GM18511 (cell line): ENCODE measurements at regions not wholly inside any gene's neighbourhood (a gene's known extent, or its start where the extent isn't known, plus 50 kb on each side); places are given as distances from the start of the nearest gene placed in this dataset.
A peak's percentile ranks its signal among the peaks of the same experiment; 100 is the strongest.

Source experiments
- ATAC-seq: cut with Tn5 transposase; IDR thresholded peaks from one replicate; pipeline ENCODE4 v1.9.1; 2021; ENCODE audit warnings: mild to moderate bottlenecking, moderate library complexity; ENCODE audit not compliant: unreplicated experiment

DNA sequence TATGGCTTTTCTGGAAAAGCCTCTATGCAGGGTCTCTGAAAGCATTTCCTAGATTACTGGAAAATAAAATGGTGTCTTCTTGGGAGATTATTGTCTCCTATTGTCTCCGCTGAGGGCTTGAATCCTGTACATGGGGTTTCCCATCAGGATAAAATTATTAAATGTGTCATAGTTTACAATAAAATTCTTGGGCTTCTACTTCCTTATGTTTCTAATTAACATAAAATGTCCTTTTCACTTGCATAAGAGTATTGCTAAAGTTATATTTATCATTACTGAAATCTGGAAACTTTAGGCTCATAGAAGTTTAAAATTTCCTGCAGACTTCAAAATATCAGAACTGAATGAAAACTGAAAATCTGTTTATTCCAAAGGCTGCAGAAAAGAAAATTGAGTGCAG lies 595.5 kb upstream of the AGTR1 start:
- no peak for ATAC-seq

- no peak for ATAC-seq
These were observed 591.6 kb upstream of the AGTR1 start for GRCh38 chr3:148106062-148106461.

DNA sequence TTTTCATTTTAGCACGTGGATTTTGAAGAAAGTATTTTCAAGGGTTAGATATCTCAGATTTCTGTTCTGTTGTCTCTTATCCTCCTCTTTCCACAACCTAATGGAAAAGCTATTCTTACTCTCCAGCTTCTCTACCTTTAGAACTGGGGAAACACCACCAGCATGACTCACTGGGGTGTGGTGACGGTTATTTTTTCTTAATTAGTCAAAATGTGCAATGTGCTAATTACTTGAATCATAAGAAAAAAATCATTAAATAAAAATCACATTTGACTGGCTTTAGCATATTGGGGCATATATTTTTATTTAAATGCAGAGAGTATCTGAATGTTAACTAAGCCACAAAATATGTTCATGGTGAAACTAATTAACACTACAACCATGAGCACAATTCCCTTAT lies 570.7 kb upstream of the AGTR1 start:
- ATAC-seq, result no peak

DNA sequence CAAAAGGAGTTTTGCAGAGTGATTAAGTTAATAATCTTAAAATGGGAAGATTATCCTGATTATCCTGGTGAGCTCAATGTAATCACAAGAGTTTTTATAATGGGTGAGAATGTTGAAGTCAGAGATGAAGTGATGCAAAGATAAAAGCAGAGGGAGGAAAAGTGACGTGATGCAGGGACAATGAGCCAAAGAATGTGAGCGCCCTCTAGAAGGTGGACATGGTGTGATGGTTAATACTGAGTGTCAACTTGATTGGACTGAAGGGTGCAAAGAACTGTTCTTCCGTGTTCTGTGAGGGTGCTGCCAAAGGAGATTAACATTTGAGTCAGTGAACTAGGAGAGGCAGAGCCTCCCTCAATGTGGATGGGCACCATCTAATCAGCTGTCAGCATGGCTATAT lies 569.6 kb upstream of the AGTR1 start:
- no peak for ATAC-seq

DNA sequence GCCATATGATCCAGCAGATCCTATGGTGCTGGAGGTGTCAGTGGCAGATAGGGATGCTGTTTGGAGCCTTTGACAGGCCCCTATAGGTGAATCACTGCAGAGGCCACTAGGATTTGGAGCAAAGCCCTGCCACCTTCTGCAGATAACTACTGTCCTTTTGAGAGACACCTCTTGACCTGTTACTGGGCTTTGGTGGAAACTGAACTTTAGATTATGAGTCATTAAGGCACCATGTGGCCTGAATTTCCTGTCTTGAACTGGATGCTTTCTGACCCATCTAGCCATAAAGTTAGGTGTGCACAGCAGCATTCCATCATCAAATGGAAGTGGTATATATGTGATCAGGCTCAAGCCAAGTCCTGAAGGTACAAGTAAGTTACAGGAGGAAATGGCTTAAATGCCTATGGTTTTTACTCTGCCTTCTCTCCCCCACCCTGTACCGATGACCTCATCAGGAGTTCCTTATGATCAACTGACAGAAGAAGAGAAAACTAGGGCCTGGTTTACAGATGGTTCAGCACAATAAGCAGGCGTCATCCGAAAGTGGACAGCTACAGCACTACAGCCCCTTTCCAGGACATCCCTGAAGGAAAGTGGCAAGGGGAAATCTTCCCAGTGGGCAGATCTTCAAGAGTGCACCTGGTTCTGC lies 565.6 kb upstream of the AGTR1 start:
- no peak for ATAC-seq

DNA sequence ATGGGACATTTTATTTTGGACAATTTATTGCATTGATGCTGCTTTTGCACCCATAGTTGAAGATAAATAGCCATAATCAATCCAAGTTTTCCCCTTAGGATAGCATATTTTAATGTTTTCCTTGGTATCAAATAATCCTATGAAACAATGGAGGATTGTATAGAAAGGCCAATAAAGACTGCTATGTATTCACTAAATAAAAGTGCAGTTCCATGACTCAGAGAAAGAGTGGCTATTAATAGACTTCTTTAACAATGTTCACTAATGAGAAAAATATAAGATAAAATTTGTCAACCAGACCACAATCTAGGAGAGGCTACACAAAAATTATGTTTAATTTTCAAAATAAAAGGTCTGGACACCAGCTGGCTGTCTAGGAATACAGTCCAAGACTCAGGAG lies 560.9 kb upstream of the AGTR1 start:
- no peak for ATAC-seq

- ATAC-seq, result no peak
These were observed 551.5 kb upstream of the AGTR1 start for GRCh38 chr3:148146241-148146640.

DNA sequence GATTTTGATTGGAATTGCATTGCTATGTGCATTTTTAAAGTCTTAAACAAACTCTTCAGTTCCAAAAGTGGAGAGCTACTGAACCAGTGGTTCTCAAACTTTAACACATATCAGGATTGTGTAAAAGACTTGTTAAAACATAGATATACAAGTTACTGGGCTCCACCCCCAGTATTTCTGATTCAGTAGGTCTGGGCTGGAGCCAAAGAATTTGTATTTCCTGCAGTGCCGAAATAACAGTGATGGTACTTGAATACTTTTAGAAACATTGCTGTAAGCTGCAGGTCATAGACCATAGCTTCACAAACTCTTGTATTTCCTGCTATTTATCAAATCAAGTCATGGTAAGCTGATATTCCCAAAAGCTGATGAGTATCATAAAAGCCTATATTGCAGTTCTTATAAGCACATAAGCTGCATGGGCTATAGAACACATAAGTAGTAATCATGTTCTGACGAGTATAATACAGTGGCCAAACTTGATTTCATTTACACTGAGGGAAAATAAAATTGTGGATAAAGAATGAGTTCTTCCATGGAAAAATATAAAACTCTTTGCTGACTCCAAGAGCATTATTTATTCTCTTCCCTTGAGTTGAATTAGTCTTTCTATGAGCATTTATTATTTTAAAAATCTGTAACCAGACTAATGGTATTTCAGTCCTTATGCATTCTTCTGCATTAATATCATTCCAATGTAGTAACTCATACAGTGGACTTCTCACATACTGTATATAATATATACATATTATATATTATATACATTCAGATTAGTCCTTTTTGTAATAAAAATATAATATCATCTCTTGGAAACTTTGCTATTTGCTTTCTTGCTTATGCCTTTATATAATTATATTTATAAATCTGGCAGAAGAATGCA lies 550.5 kb upstream of the AGTR1 start:
- no peak for ATAC-seq

DNA sequence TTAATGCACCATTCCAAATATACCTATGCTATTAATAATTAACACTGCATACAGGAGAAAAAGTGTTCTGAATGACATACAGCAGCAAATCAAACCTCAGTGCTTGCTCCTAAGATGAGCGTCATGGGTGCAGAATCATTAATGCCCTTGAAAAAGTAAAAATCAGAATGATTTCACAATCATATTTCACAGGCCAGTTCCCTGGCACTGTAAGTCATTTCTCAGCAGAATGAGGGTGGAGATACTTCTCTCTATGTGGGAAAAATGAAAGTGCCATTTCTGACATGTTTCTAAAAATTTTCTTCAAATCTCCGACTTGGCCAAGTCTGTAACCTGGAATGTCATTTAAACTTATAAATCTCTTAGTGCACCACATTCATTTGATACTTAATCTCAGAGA lies 549.8 kb upstream of the AGTR1 start:
- ATAC-seq, result no peak

- ATAC-seq, result no peak
These were observed 548.1 kb upstream of the AGTR1 start for GRCh38 chr3:148149556-148149955.

GRCh38 chr3:148150141-148150540 lies 547.6 kb upstream of the AGTR1 start:
- ATAC-seq, result no peak

GRCh38 chr3:148158210-148158609 lies 539.5 kb upstream of the AGTR1 start:
- no peak for ATAC-seq

- no peak for ATAC-seq
These were observed 535.6 kb upstream of the AGTR1 start for GRCh38 chr3:148162132-148162531.

GRCh38 chr3:148168347-148168746 lies 529.4 kb upstream of the AGTR1 start:
- ATAC-seq, result no peak

DNA sequence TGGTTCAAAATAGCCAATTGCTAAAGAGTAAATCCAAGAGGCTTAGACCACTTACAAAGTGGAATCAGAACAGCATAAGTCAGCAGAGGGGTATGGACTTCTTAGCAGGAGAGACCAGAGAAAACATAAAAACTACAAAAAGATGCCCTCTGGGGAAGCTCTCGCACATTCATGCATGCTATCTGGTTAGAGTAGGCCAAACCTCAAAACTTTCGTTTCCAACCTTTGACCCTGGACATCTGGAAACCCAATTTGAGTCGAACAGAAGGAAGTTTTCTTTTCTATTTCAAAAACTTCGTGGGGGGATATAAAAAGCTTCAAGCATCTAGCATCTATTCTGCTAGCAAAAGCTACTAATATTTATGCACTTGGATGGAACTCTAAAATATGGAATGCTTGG lies 523.9 kb upstream of the AGTR1 start:
- ATAC-seq, result peak; percentile 76

GRCh38 chr3:148175214-148175613 lies 522.5 kb upstream of the AGTR1 start:
- no peak for ATAC-seq

DNA sequence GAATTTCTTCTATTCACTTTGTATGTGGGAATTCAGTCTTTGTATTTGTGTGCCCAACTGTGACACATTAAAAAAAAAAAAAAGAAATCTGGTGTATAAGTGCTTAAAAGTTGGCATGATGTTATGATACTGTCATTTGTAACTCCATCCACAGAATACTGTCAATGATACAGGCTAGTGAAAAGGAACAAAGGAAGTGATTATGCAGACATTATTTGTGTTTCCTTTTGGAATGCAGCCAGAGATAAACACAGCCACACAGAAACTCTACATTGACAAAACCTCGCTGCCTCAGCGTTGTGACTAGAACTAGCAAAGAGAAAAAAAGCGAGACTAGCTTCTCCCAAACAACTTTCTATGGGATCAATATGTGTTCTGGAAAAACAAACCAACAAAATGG lies 519.2 kb upstream of the AGTR1 start:
- ATAC-seq, result no peak

DNA sequence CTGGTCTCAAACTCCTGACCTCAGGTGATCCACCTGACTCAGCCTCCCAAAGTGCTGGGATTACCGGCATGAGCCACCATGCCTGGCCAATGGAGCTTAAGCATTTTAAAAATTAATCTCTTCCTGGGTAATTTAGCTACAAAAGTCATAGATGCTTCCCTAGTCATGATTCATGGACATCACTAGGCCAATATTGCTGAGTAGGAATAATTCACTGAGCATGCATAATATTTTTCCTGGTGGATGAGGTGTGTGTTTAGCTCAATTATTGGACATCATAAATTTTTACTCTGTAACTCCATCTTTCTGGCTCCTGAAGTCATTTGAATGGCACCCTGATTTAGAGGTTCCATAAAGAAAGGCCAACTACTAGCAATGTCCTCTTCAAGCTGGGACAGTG lies 512.9 kb upstream of the AGTR1 start:
- no peak for ATAC-seq

- ATAC-seq, result no peak
These were observed 510.8 kb upstream of the AGTR1 start for GRCh38 chr3:148186881-148187280.

- ATAC-seq, result no peak
These were observed 510.4 kb upstream of the AGTR1 start for GRCh38 chr3:148187296-148187695.

- ATAC-seq, result no peak
These were observed 507.2 kb upstream of the AGTR1 start for GRCh38 chr3:148190441-148190990.

DNA sequence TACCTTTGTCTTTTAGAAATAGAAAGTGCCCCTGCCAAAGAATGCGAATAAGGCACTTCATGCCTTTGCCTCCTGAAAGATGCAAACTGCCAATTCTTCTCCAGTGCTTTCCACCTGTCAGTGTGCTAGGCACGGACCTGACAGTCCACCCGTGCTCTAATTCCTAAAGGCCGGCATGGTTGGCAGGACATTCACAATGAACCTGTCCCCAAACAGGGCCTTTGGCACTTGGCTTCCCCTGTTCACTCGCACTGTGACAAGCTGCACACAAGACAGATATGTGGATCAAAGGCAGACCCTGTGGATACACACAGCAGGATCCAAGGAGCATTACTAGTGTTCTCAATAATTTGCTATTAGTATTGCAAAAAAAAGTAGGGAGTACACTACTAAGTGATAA lies 505.7 kb upstream of the AGTR1 start:
- no peak for ATAC-seq
